Parathyroid adenoma (tissue), 2 donors: ENCODE measurements at regions not wholly inside any gene's neighbourhood (a gene's known extent, or its start where the extent isn't known, plus 50 kb on each side); places are given as distances from the start of the nearest gene placed in this dataset.

Experiments used
- H2AFZ ChIP-seq: fragments of 300-600 bp; sonication (generic); one replicate; pipeline ENCODE4 v1.7.0; 2017; ENCODE audit warnings: antibody characterized with exemption, mild to moderate bottlenecking
- H3K27ac ChIP-seq: fragments of 300-600 bp; sonication (generic); one replicate; pipeline ENCODE4 v1.7.0; 2017
- H3K27me3 ChIP-seq: fragments of 300-600 bp; sonication (generic); one replicate; pipeline ENCODE4 v1.7.0; 2017; ENCODE audit warnings: low read length; ENCODE audit not compliant: control insufficient read depth, insufficient read depth
- H3K36me3 ChIP-seq: fragments of 300-600 bp; sonication (generic); one replicate; pipeline ENCODE4 v1.7.0; 2017; ENCODE audit warnings: low read length; ENCODE audit not compliant: control insufficient read depth, insufficient read depth
- H3K4me1 ChIP-seq: fragments of 300-600 bp; sonication (generic); one replicate; pipeline ENCODE4 v1.7.0; 2017; ENCODE audit warnings: control low read depth
- H3K4me2 ChIP-seq: fragments of 300-600 bp; sonication (generic); one replicate; pipeline ENCODE4 v1.7.0; 2017; ENCODE audit warnings: low read length
- H3K4me3 ChIP-seq: fragments of 300-600 bp; sonication (generic); one replicate; pipeline ENCODE4 v1.7.0; 2017; ENCODE audit warnings: low read depth, low read length
- H3K79me2 ChIP-seq: fragments of 300-600 bp; sonication (generic); one replicate; pipeline ENCODE4 v1.7.0; 2017; ENCODE audit warnings: control low read depth
- H3K9ac ChIP-seq: fragments of 300-600 bp; sonication (generic); one replicate; pipeline ENCODE4 v1.7.0; 2017; ENCODE audit warnings: mild to moderate bottlenecking
- H3K9me3 ChIP-seq: fragments of 300-600 bp; sonication (generic); one replicate; pipeline ENCODE4 v1.7.0; 2017; ENCODE audit warnings: low read length; ENCODE audit not compliant: control insufficient read depth
- TF ChIP-seq, protein P1 (sequence below): fragments of 300-600 bp; sonication (generic); IDR thresholded peaks from one replicate; pipeline ENCODE4 v1.7.0; 2017; ENCODE audit warnings: antibody characterized with exemption, mild to moderate bottlenecking
- donor health status: primary hyperparathyroidism.

- no peaks in the 10 kb centered on the region for H3K27me3 ChIP-seq
- H3K4me1 ChIP-seq: no peaks in the 10 kb centered on the region
- no peak overlapping the region for H3K4me3 ChIP-seq
- H3K4me2 ChIP-seq: no peak overlapping the region
- no peak overlapping the region for H3K9ac ChIP-seq
- no peak overlapping the region for H3K27ac ChIP-seq
- no peaks in the 10 kb centered on the region for H3K36me3 ChIP-seq
- H2AFZ ChIP-seq: no peak overlapping the region
- TF ChIP-seq, protein P1, sequence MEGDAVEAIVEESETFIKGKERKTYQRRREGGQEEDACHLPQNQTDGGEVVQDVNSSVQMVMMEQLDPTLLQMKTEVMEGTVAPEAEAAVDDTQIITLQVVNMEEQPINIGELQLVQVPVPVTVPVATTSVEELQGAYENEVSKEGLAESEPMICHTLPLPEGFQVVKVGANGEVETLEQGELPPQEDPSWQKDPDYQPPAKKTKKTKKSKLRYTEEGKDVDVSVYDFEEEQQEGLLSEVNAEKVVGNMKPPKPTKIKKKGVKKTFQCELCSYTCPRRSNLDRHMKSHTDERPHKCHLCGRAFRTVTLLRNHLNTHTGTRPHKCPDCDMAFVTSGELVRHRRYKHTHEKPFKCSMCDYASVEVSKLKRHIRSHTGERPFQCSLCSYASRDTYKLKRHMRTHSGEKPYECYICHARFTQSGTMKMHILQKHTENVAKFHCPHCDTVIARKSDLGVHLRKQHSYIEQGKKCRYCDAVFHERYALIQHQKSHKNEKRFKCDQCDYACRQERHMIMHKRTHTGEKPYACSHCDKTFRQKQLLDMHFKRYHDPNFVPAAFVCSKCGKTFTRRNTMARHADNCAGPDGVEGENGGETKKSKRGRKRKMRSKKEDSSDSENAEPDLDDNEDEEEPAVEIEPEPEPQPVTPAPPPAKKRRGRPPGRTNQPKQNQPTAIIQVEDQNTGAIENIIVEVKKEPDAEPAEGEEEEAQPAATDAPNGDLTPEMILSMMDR: no peak
- H3K9me3 ChIP-seq: no peaks in the 10 kb centered on the region
- H3K79me2 ChIP-seq: no peaks in the 10 kb centered on the region
Measured at GRCh38 chr1:185479796-185480195, 162.8 kb upstream of the IVNS1ABP start.

- H3K79me2 ChIP-seq: no peaks in the 10 kb centered on the region
- H3K9me3 ChIP-seq: no peaks in the 10 kb centered on the region
- no peak overlapping the region for H3K27ac ChIP-seq
- H3K4me1 ChIP-seq: no peaks in the 10 kb centered on the region
- TF ChIP-seq, protein P1: no peak
- no peaks in the 10 kb centered on the region for H3K27me3 ChIP-seq
- H2AFZ ChIP-seq: no peak overlapping the region
- H3K4me2 ChIP-seq: no peak overlapping the region
- no peak overlapping the region for H3K9ac ChIP-seq
- H3K4me3 ChIP-seq: no peak overlapping the region
- H3K36me3 ChIP-seq: no peaks in the 10 kb centered on the region
Measured at GRCh38 chr1:185478877-185479276, 161.8 kb upstream of the IVNS1ABP start.

- no peaks in the 10 kb centered on the region for H3K4me1 ChIP-seq
- no peak overlapping the region for H2AFZ ChIP-seq
- no peak overlapping the region for H3K9ac ChIP-seq
- no peaks in the 10 kb centered on the region for H3K36me3 ChIP-seq
- H3K27me3 ChIP-seq: no peaks in the 10 kb centered on the region
- no peak overlapping the region for H3K27ac ChIP-seq
- H3K9me3 ChIP-seq: no peaks in the 10 kb centered on the region
- TF ChIP-seq, protein P1: no peak
- H3K79me2 ChIP-seq: no peaks in the 10 kb centered on the region
- H3K4me3 ChIP-seq: no peak overlapping the region
- H3K4me2 ChIP-seq: no peak overlapping the region
Measured at GRCh38 chr1:185477638-185478580, 160.9 kb upstream of the IVNS1ABP start.

- no peaks in the 10 kb centered on the region for H3K9me3 ChIP-seq
- H3K36me3 ChIP-seq: no peaks in the 10 kb centered on the region
- H3K4me2 ChIP-seq: no peak overlapping the region
- no peaks in the 10 kb centered on the region for H3K79me2 ChIP-seq
- no peaks in the 10 kb centered on the region for H3K4me1 ChIP-seq
- TF ChIP-seq, protein P1: no peak
- H3K4me3 ChIP-seq: no peak overlapping the region
- no peaks in the 10 kb centered on the region for H3K27me3 ChIP-seq
- H2AFZ ChIP-seq: no peak overlapping the region
- H3K9ac ChIP-seq: no peak overlapping the region
- H3K27ac ChIP-seq: no peak overlapping the region
Measured at GRCh38 chr1:185474440-185475149, 157.6 kb upstream of the IVNS1ABP start.
